D721Med (cell line): ENCODE measurements at regions not wholly inside any gene's neighbourhood (a gene's known extent, or its start where the extent isn't known, plus 50 kb on each side); places are given as distances from the start of the nearest gene placed in this dataset.

ENCODE experiments used
- DNase-seq: peaks from one replicate; pipeline ENCODE4 v3.0.0; 2011; ENCODE audit warnings: low spot score; ENCODE audit not compliant: insufficient read length
- FAIRE-seq: peaks from 2 replicates; lab custom pipeline; 2011; peaks lifted over from hg19 to GRCh38; lab: Jason Lieb, UNC
- TF ChIP-seq, protein P1 (sequence below): IDR thresholded peaks from 2 replicates; pipeline ENCODE4 v1.5.1; 2012; ENCODE audit warnings: mild to moderate bottlenecking, control low read depth; ENCODE audit not compliant: insufficient read depth; ENCODE audit errors: missing control alignments

DNA sequence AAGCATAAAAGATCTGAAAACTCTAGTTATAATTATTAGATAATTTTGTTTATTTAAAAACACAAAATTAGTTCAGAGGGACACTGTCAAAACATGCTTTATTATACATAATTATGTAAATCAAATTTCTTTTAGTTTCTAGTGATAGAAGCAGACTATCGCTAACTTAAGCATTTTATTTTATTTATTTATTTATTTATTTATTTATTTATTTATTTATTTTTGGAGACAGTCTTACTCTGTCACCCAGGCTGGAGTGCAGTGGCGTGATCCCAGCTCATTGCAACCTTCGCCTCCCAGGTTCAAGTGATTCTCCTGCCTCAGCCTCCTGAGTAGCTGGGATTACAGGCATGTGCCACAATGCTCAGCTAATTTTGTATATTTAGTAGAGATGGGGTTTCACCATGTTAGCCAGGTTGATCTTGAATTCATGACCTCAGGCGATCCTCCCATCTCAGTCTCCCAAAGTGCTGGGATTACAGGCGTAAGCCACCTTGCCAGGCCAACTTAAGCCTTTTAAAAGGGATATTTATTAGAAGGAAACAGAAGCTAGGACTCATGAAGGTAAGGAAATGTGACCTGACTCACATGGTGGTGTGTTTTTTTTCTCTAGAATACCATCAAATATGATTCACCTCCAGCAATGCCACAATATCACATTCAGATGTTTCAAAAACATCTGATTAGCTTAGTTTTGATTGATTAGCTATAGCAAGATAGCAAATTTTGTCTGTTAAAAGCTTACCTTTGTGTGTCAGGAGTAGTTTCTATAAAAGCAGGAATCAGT lies 1357.4 kb upstream of the ADGRL4 start:
- DNase-seq (no peak), FAIRE-seq (no peak)
- TF ChIP-seq, protein P1, sequence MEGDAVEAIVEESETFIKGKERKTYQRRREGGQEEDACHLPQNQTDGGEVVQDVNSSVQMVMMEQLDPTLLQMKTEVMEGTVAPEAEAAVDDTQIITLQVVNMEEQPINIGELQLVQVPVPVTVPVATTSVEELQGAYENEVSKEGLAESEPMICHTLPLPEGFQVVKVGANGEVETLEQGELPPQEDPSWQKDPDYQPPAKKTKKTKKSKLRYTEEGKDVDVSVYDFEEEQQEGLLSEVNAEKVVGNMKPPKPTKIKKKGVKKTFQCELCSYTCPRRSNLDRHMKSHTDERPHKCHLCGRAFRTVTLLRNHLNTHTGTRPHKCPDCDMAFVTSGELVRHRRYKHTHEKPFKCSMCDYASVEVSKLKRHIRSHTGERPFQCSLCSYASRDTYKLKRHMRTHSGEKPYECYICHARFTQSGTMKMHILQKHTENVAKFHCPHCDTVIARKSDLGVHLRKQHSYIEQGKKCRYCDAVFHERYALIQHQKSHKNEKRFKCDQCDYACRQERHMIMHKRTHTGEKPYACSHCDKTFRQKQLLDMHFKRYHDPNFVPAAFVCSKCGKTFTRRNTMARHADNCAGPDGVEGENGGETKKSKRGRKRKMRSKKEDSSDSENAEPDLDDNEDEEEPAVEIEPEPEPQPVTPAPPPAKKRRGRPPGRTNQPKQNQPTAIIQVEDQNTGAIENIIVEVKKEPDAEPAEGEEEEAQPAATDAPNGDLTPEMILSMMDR, result no peak

DNA sequence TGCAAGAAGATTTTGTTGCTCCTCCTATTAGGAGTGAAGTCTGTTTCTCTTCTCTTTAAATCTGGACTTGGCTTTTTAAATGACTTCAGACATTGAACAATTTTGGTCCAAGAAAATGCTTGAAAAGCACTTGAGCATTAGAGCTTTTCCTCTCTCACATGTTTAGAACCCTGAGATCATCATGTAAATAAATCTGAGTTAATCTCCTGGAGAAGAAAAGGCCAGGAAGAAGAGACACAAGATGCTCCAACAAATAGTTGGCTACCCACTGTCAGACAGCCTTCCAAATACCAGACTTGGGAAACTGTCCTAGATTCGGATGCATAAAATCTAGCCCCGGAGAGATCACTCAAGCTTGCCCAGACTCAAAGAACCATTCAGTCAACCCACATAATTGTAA lies 1353.1 kb upstream of the ADGRL4 start:
- TF ChIP-seq, protein P1, result no peak
- DNase-seq (no peak), FAIRE-seq (no peak)

DNA sequence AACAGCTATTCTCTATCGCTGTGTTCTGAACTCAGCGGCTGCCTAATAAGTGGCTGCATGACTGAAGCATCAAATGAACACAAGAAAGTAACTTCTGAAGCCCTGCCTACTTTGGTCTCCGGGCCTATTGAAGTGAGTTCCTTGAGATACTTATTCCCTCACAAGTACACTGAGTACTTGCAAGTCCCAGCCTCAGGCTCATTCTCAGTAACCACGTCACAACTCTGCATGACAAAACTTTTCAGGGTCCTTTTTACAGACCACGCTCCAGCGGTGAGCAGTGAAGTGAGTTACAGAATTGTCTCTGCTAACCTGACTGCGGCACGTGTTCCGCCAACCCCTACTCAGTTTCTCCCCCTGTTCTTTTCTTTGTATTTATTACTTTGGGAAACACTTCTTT lies 1342.7 kb upstream of the ADGRL4 start:
- DNase-seq (no peak), FAIRE-seq (no peak)
- TF ChIP-seq, protein P1, result no peak

DNA sequence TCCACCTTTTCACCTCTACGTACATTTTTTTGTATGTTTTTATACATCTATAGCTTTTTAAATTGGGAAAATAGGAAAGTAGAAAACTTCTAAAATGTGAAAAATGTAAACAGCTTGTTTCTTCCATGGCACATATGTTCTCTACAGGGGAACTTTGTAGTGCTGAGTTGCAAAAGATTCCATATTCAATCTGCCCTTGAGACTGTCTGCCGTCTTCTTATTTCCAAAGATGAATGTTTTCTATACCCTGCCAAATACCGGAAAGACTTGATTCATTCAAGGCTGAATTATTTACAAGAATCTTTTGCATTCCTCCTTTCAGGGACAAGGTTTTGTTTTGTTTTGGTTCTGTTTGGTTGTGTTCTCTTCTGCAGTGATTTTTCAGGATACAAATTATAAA lies 1334.5 kb upstream of the ADGRL4 start:
- DNase-seq (no peak), FAIRE-seq (no peak)
- TF ChIP-seq, protein P1, result no peak

DNA sequence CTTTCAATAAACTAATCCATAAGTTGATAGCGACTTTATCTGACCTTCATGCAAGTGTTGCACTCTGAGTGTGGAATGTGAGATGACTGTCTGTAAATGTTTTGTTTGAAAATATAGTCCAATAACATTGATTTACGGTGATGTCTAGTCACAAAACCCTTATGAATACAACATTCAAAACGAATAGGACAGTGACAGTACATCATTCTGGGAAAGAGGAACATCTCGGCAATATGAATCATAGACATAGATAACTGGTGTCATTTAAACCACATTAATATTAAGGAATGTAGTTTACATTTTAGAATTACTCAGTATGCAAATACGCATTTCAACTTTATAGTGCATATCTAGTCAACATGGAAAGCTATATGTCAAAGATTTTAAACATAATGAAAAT lies 1311.6 kb upstream of the ADGRL4 start:
- DNase-seq (no peak), FAIRE-seq (no peak)
- TF ChIP-seq, protein P1, result no peak

DNA sequence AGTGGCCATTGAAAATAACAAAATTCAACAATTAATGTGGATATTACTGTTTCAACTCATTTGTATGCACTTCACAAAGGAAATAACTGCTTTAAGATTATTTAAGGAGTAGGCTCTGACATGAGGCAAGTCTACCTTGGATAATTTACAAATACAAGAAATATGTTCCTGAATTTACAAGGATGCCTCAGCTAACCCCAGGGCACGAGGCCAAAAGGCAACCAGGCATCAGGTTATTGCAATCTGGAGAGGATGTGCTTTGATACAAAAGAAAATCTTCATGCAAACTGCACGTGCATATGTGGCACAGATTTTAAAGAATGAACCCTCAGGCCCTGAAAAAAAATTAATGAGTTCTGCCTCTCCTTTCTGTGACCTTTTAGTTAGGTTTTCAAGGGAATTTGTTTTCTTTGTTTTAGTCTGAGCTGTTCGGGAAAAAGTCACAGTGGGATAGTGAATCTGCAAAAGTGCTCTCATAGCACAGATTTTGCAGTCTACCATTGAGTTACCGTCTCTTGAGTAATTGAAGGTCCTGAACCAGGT lies 1304.2 kb upstream of the ADGRL4 start:
- no peak for DNase-seq
- no peak for FAIRE-seq
- TF ChIP-seq, protein P1, result no peak

DNA sequence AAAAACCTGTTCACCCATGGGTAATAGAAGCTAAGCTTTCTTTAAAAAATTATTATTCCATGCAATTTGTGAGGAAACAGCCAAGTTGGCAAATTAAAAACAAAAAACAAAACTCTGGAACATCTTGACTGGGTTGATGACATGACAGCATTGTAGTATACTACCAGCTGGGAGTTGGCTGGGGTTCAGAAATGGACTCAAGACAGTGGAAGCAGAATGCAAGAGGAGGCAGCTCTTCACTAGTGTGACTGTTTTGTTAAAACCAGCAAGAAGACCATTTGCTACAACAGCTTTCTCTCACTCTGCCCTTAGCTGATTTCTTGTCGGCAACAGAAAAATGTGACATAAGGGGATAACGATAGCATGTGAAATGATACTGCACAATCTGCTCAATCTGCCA lies 1298.9 kb upstream of the ADGRL4 start:
- DNase-seq (no peak), FAIRE-seq (no peak)
- TF ChIP-seq, protein P1, result no peak
